ENCODE measurements at regions not wholly inside any gene's neighbourhood (a gene's known extent, or its start where the extent isn't known, plus 50 kb on each side); places are given as distances from the start of the nearest gene placed in this dataset.

GRCh38 chr1:10932088-10932487 lies 80.4 kb upstream of the TARDBP start:
- TF ChIP-seq CTCF (IDR thresholded peaks at IDR 0.05; ENCODE audit: low read depth, low read length, missing control alignments), result no peak
- DNase-seq (ENCODE audit: low read depth), result peak; percentile 38
- no peak overlapping the region for H3K4me3 ChIP-seq (ENCODE audit: low read depth, low read length)

GRCh38 chr1:10934150-10934818 lies 78.2 kb upstream of the TARDBP start:
- DNase-seq (ENCODE audit: low read depth), result no peak
- no peak for TF ChIP-seq CTCF (IDR thresholded peaks at IDR 0.05; ENCODE audit: low read depth, low read length, missing control alignments)
- H3K4me3 ChIP-seq (ENCODE audit: low read depth, low read length), result no peak overlapping the region

- no peak for TF ChIP-seq CTCF (IDR thresholded peaks at IDR 0.05; ENCODE audit: low read depth, low read length, missing control alignments)
- DNase-seq (ENCODE audit: low read depth), result no peak
- no peak overlapping the region for H3K4me3 ChIP-seq (ENCODE audit: low read depth, low read length)
Measured at GRCh38 chr1:10935246-10935645, 77.2 kb upstream of the TARDBP start.

GRCh38 chr1:10935724-10936123 lies 76.7 kb upstream of the TARDBP start:
- H3K4me3 ChIP-seq (ENCODE audit: low read depth, low read length), result no peak overlapping the region
- no peak for TF ChIP-seq CTCF (IDR thresholded peaks at IDR 0.05; ENCODE audit: low read depth, low read length, missing control alignments)
- no peak for DNase-seq (ENCODE audit: low read depth)

GRCh38 chr1:10936998-10937901 lies 75.2 kb upstream of the TARDBP start:
- no peak for DNase-seq (ENCODE audit: low read depth)
- H3K4me3 ChIP-seq (ENCODE audit: low read depth, low read length), result no peak overlapping the region
- no peak for TF ChIP-seq CTCF (IDR thresholded peaks at IDR 0.05; ENCODE audit: low read depth, low read length, missing control alignments)

GRCh38 chr1:10938741-10939417 lies 73.6 kb upstream of the TARDBP start:
- DNase-seq (ENCODE audit: low read depth), result no peak
- no peak for TF ChIP-seq CTCF (IDR thresholded peaks at IDR 0.05; ENCODE audit: low read depth, low read length, missing control alignments)
- no peak overlapping the region for H3K4me3 ChIP-seq (ENCODE audit: low read depth, low read length)
